IPS-15b (cell line): ENCODE measurements at regions not wholly inside any gene's neighbourhood (a gene's known extent, or its start where the extent isn't known, plus 50 kb on each side); places are given as distances from the start of the nearest gene placed in this dataset.

ENCODE experiments used
- H3K27me3 ChIP-seq: one replicate; pipeline ENCODE4 v1.6.1; 2013; ENCODE audit warnings: low read length; ENCODE audit not compliant: control insufficient read depth, insufficient read depth
- H3K36me3 ChIP-seq: one replicate; pipeline ENCODE4 v1.6.1; 2013; ENCODE audit warnings: low read length; ENCODE audit not compliant: control insufficient read depth, insufficient read depth
- H3K4me1 ChIP-seq: one replicate; pipeline ENCODE4 v1.6.1; 2013; ENCODE audit warnings: mild to moderate bottlenecking, low read length; ENCODE audit not compliant: control insufficient read depth, insufficient read depth
- H3K4me3 ChIP-seq: one replicate; pipeline ENCODE4 v1.5.1; 2013; ENCODE audit warnings: low read depth, low read length
- H3K9ac ChIP-seq: one replicate; pipeline ENCODE4 v1.6.1; 2013; ENCODE audit warnings: low read depth, mild to moderate bottlenecking, low read length
- H3K9me3 ChIP-seq: one replicate; pipeline ENCODE4 v1.6.1; 2013; ENCODE audit warnings: mild to moderate bottlenecking, low read length; ENCODE audit not compliant: control insufficient read depth, insufficient read depth

- Histone ChIP-seq H3K9me3 (no peaks in the 10 kb centered on the region), H3K4me3 (no peak overlapping the region), H3K36me3 (no peaks in the 10 kb centered on the region), H3K4me1 (no peaks in the 10 kb centered on the region), H3K9ac (no peak overlapping the region), H3K27me3 (no peaks in the 10 kb centered on the region)
These were observed 350.0 kb downstream of the QKI start for GRCh38 chr6:163764565-163764964.

GRCh38 chr6:163761481-163761880, 347.0 kb downstream of the QKI start:
- H3K9ac ChIP-seq = no peak overlapping the region
- no peaks in the 10 kb centered on the region for H3K36me3 ChIP-seq
- H3K4me1 ChIP-seq = peaks cover 8% of the 10 kb centered on the region
- no peaks in the 10 kb centered on the region for H3K27me3 ChIP-seq
- no peak overlapping the region for H3K4me3 ChIP-seq
- no peaks in the 10 kb centered on the region for H3K9me3 ChIP-seq

- H3K9me3 ChIP-seq = no peaks in the 10 kb centered on the region
- H3K27me3 ChIP-seq = no peaks in the 10 kb centered on the region
- H3K4me3 ChIP-seq = no peak overlapping the region
- no peak overlapping the region for H3K9ac ChIP-seq
- H3K36me3 ChIP-seq = no peaks in the 10 kb centered on the region
- peaks cover 8% of the 10 kb centered on the region for H3K4me1 ChIP-seq
These were observed 346.3 kb downstream of the QKI start for GRCh38 chr6:163760860-163761259.

- no peak overlapping the region for H3K4me3 ChIP-seq
These were observed 345.0 kb downstream of the QKI start for GRCh38 chr6:163759542-163759941.

GRCh38 chr6:163757520-163757919, 343.0 kb downstream of the QKI start:
- Histone ChIP-seq H3K4me1 (peaks cover 8% of the 10 kb centered on the region), H3K27me3 (no peaks in the 10 kb centered on the region), H3K4me3 (no peak overlapping the region), H3K36me3 (no peaks in the 10 kb centered on the region), H3K9ac (no peak overlapping the region), H3K9me3 (no peaks in the 10 kb centered on the region)

More at GRCh38 chr6:163759542-163759941, 345.0 kb downstream of the QKI start:
- H3K9ac ChIP-seq = no peak overlapping the region
- H3K36me3 ChIP-seq = no peaks in the 10 kb centered on the region
- H3K4me1 ChIP-seq = peaks cover 8% of the 10 kb centered on the region
- no peaks in the 10 kb centered on the region for H3K9me3 ChIP-seq
- H3K27me3 ChIP-seq = no peaks in the 10 kb centered on the region

GRCh38 chr6:163756079-163756478, 341.6 kb downstream of the QKI start:
- Histone ChIP-seq H3K27me3 (no peaks in the 10 kb centered on the region), H3K4me1 (peaks cover 8% of the 10 kb centered on the region), H3K9me3 (no peaks in the 10 kb centered on the region), H3K4me3 (no peak overlapping the region), H3K9ac (no peak overlapping the region), H3K36me3 (no peaks in the 10 kb centered on the region)

GRCh38 chr6:163754866-163755265, 340.3 kb downstream of the QKI start:
- no peak overlapping the region for H3K9ac ChIP-seq
- peaks cover 8% of the 10 kb centered on the region for H3K4me1 ChIP-seq
- H3K27me3 ChIP-seq = no peaks in the 10 kb centered on the region
- H3K4me3 ChIP-seq = no peak overlapping the region
- H3K9me3 ChIP-seq = no peaks in the 10 kb centered on the region
- no peaks in the 10 kb centered on the region for H3K36me3 ChIP-seq

GRCh38 chr6:163753430-163753829, 338.9 kb downstream of the QKI start:
- no peaks in the 10 kb centered on the region for H3K27me3 ChIP-seq
- no peak overlapping the region for H3K4me3 ChIP-seq

GRCh38 chr6:163752446-163752845, 337.9 kb downstream of the QKI start:
- Histone ChIP-seq H3K4me3 (no peak overlapping the region), H3K9ac (no peak overlapping the region), H3K9me3 (no peaks in the 10 kb centered on the region), H3K27me3 (no peaks in the 10 kb centered on the region), H3K4me1 (peaks cover 2% of the 10 kb centered on the region), H3K36me3 (no peaks in the 10 kb centered on the region)

More at GRCh38 chr6:163753430-163753829, 338.9 kb downstream of the QKI start:
- H3K9ac ChIP-seq = no peak overlapping the region
- H3K36me3 ChIP-seq = no peaks in the 10 kb centered on the region
- H3K4me1 ChIP-seq = peaks cover 8% of the 10 kb centered on the region
- H3K9me3 ChIP-seq = no peaks in the 10 kb centered on the region

GRCh38 chr6:163751032-163751525, 336.6 kb downstream of the QKI start:
- H3K9ac ChIP-seq = no peak overlapping the region
- no peak overlapping the region for H3K4me3 ChIP-seq
- no peaks in the 10 kb centered on the region for H3K9me3 ChIP-seq
- no peaks in the 10 kb centered on the region for H3K27me3 ChIP-seq
- no peaks in the 10 kb centered on the region for H3K36me3 ChIP-seq
- no peaks in the 10 kb centered on the region for H3K4me1 ChIP-seq

GRCh38 chr6:163750431-163751031, 336.0 kb downstream of the QKI start:
- no peaks in the 10 kb centered on the region for H3K4me1 ChIP-seq
- no peaks in the 10 kb centered on the region for H3K9me3 ChIP-seq
- no peak overlapping the region for H3K4me3 ChIP-seq
- H3K27me3 ChIP-seq = no peaks in the 10 kb centered on the region
- H3K36me3 ChIP-seq = no peaks in the 10 kb centered on the region
- H3K9ac ChIP-seq = no peak overlapping the region

- Histone ChIP-seq H3K9ac (no peak overlapping the region), H3K4me3 (no peak overlapping the region), H3K27me3 (no peaks in the 10 kb centered on the region), H3K36me3 (no peaks in the 10 kb centered on the region), H3K9me3 (no peaks in the 10 kb centered on the region), H3K4me1 (no peaks in the 10 kb centered on the region)
These were observed 334.4 kb downstream of the QKI start for GRCh38 chr6:163748886-163749285.
